ENCODE measurements at regions not wholly inside any gene's neighbourhood (a gene's known extent, or its start where the extent isn't known, plus 50 kb on each side); places are given as distances from the start of the nearest gene placed in this dataset.

- TF ChIP-seq CHD7 (IDR thresholded peaks at IDR 0.05; ENCODE audit: insufficient replicate concordance, low read length) = no peak
- TF ChIP-seq HDAC6 (IDR thresholded peaks at IDR 0.05; ENCODE audit: low read depth, low read length) = no peak
Observed at GRCh38 chr2:223270548-223270947, 218.6 kb downstream of the KCNE4 start (continued).

Data from H1 (cell line).